ENCODE measurements at regions not wholly inside any gene's neighbourhood (a gene's known extent, or its start where the extent isn't known, plus 50 kb on each side); places are given as distances from the start of the nearest gene placed in this dataset.
"Not testable (repeated sequence)": the region's sequence is repeated elsewhere in the genome, so short reads cannot be mapped to it uniquely, and the experiment has no call there.

DNA sequence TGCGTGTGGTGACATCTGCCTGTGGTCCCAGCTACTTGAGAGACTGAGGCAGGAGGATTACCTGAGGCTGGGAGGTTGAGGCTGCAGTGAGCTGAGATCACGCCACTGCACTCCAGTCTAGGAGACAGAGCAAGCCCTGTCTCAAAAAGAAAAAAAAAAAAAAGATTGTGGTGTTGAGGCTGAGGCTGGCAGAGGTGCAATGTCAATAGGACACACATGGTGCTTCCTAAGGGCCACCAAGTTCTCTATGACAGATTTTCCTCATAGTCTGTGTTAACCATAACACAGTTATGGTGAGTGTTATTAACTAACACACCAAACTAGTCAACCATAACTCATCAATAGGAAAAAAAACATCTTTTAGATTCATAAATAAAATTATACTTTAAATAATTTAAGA, 494.4 kb downstream of the TMX3 start:
- DNase-seq: no peak

DNA sequence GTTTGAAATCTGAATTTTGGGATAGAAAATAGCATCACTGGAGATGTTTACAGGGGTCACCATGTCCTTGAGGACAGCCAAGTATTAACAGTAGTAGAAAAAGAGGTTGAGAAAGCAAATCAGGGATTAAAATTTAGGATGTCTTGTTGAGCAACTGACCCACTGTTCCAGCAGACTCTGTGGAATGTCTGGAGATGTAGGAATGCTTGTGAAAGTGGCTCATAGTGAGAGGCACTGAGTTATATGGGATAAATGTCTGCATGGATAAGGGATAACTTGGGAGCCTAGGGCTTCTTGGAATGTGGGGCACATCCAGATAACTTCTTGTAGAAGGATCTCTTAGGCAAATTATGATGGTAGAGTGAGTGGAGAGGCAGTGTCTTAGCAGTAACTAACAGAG, 495.0 kb downstream of the TMX3 start:
- no peak for DNase-seq

DNA sequence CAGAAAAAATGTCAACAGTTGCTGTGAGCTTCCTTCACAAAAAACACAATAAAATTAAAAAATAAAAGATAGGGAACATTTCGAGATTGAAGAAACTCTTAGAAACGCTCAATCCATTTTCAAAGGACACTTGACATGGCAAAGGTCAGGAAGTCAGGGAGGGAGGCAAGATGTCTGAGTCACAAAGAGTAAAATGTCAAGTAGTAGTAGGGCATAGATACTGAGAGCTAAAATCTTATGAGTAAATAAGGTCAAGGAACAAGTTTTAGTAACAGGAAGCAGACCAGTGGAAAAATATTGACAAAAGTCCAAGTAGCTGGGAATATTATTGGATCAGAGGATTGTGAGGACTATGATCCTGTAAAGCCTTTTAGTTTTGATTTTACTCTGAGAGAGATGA, 495.6 kb downstream of the TMX3 start:
- DNase-seq: no peak

DNA sequence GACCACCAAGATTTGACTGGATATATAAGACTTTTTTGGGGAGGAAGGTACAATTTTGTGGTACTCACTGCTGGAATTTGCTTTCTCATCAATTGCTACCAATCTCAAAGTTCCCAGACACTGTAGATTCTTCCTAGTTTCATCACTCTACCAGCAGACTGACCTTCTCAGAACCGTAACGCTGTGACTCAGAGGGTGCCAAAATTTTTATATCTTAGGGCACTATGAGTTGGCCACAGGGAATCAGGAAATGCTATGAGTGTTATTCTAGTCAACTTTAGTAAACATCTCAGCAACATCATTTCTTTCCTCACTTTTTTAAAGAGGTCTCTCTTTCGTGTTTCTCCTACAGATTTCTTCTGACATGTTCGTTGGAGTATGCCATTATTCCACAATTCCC, 499.0 kb downstream of the TMX3 start:
- DNase-seq: no peak

DNA sequence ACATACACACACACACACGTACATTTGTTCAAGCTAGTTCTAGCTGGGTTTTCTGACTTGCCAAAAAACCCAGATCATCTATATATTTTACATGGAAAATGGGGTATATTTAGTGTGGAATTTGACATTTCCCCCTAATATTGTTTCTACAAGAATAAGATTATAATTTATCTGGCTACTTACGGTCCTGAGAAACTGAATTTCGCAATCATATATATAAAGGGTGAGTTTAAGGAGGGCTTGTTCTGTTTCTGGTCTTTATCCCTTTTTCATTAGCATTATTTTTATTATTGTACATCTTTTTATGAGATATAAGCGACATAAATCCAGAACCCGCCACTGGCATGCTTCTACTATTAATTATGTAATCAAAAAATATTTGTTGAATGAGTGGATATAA, 528.9 kb downstream of the TMX3 start:
- DNase-seq: no peak

DNA sequence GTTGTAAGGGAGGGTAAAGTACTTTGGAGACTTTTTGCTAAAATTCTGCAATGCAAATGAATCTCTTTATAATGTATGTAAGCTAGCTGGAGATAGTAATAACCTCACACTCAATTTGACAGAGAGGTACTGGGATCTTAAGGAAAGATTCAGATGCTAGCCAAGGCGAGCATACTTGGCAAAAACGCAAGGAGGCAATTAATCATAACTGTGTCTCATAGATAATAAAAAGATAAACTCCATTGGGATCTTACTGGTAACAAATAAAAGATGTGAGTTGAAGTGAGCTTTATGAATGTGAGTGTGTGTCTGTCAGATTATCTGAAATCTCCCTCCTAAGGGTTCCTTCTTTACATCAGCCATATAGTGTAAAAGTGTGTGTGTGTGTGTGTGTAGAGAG, 533.0 kb downstream of the TMX3 start:
- DNase-seq: no peak

DNA sequence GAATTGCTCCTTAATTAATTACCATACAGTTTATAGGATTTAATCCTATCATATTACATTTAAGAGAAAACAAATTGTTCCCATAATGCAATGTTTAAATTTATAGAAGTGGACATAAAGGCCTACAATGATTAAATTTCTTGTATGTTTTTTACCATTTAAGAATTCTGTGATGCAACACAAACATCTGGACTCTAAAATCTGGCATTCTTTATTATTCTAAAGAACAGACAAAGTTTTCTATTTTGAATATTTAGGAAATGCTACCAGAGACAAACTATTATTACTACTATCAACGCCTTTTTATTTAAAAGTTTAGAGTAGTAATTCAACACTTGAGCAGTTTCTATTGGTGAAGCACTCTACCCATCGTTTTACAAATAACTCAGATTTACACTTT, 535.1 kb downstream of the TMX3 start:
- no peak for DNase-seq

DNA sequence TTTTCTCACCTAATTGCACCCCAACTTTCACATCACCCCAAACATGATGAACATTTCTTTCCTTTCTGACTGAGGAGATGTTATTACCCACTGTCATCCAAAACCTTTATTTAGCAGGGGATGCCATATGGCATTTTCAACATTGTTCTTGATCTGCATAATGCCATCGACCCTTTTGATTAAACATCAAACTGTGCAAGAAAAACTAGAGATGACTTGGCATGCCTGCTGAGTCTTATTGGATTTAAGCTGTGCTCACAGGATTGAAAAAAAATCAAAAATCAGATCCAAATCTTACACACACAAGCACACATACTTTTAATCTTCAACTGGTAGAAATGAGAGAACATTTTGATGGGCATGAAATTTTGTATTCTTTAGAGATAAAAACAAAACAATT, 536.0 kb downstream of the TMX3 start:
- no peak for DNase-seq

DNA sequence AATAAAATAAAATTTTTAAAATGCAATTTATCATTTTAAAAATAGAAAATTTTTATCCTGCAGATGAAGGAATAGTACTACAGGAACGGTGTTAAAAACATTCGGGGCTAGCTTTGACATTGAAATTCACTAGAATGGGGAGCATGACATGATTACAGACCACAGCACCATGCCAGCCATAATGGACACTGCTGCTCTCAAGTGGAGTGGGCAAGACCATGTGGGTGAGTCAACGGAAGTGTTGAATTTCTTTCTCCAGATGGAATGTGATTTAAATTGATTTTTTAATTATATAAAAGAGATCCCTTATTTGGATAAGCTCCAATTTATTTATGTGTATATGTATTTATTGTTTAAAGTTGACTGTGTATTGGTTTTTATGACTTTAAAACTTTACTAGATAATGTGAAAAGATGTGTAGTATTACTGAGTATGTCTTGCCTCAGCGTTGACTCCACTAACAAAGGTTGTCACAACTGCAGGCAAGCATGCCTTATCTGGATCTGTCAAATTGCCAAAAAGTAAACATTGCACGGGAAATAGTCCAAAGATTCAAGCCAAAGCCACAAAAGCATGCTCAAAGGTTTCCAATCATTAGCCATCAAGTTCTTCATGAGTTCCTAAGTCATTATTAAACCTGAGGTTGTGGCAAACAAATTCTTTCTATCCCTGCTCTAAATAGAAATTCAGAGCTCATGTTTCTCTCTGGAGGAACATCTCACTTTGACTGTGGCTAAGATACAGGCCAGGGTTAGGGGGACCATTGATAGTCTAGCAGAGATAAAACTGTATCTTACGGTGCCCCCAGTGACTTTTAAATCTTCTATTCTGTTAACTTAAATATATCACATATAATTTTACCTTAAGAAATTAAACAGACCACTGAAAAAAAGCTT, 536.9 kb downstream of the TMX3 start:
- no peak for DNase-seq

DNA sequence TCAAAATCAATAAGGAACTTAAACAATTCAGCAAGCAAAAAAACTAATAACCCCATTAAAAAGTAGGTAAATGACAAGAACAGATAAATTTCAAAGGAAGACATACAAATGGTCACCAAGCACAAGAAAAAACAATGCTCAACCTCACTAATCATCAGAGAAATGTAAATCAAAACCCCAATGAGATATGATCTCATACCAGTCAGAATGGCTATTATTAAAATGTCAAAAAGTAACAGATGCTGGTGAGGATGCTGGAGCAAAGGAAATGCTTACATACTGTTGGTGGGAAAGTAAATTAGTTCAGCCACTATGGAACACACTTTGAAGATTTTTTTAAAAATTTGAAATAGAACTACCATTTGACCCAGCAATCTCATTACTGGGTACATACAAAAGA, 538.0 kb downstream of the TMX3 start:
- no peak for DNase-seq

DNA sequence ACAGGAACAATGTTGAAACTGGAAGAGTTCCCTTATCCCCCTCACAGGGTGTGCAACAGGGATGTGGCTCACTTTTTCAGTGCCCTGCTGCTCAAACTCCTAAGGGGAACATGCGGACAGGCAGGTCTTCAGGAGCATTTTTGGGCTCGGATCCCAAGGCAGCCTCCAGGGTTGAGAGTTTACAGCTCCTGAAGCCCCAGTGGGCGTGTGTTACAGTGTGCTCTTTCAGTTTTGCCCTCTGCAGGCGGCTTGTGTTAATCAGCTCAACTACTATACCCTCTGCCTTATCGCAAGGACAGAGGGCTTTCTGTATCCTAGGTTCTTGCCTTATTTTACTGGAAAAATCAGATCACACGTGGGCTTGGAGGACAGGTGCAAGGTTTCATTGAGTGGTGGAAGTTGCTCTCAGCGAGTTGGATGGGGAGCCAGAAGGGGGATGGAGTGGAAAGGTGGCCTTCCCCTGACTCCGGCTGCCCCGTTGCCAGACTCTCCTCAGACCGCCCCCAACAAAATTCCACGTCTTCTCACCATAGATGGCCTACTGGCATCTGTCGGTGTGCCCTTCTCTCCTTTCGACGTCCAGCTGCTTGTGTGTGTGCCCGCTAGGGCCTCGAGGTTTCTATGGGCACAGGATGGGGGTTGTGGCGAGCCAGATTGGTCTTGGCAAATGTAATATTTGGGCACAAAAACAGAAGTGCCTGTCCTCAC, 541.9 kb downstream of the TMX3 start:
- no peak for DNase-seq

DNA sequence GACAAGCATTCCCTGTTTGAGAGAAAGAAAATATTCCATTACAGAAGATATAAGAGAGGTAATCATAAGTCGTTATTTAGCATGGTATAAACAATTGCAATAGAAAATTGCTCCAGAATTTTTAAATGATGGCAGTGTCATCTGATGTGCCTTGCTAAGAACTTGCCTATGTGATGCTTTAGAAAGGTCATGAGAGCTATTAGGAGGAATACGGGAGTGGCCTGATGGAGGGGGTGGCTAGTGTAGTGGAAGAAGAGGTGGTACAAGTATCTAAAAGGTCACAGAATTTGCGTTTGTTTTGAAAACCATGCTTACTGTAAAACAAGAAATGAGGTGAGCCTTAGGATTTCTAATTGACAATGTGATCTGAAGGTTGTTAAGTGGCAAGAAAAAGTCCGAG, 550.0 kb downstream of the TMX3 start:
- no peak for DNase-seq

DNA sequence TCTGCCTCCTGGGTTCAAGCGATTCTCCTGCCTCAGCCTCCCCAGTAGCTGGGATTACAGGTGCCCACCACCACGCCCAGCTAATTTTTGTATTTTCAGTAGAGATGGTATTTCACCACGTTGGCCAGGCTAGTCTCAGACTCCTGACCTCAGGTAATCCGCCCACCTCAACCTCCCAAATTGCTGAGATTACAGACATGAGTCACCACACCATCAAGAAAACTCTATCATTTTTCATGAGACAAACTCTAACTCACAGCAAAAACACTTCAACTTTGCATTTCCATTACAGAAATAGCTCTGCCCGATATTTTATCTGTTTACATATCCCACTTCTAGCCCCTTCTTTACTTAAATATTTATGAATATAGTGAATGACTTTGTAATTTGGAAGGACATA, 561.1 kb downstream of the TMX3 start:
- not testable (repeated sequence) for DNase-seq

DNA sequence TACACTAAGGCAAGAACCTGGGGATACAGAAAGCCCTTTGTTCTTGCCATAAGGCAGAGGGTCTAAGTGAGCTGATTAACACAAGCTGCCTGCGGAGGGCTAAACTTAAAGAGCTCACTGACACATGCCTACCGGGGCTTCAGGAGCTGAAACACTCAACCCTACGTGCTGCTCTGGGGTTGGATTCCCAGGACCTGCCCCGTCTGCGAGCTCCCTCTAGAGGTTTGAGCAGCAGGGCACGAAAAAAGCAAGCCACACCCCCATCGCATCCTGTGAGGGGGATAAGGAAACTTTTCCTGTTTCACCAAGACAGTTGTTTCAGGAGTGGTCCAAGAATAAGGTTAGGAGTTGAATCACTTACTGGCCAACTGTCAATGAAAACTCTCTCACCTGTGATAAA, 562.1 kb downstream of the TMX3 start:
- no peak for DNase-seq

DNA sequence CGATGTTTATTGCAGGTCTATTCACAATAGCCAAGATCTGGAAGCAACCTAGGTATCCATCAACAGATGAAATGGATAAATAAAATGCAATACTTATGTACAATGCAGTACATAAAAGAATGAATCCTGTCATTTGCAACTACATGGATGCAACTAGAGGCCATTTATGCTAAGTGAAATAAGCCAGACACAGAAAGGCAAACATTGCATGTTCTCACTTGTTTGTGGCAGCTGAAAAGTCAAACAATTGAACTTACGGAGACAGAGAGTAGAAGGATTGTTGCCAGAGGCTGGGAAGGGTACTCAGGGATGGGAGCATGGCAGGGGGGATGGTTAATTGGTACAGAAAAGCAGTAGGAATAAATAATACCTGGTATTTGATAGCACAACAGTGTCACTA, 563.9 kb downstream of the TMX3 start:
- no peak for DNase-seq

DNA sequence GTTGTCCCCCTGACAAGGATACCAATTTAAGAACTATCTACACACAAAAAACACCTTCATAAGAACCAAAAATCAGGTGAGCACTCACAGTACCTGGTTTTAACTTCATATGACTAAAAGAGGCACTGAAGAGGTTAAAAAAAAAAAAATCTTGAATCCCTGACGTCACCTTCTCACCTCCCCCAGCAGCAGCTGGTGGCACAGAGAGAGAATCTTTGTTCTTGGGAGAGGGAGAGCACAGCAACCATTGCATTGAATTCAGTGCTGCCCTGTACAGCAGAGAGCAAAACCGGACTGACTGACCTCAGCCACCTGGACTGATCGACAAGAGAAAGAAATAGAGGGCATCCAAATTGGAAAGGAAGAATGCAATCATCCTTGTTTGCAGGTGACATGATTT, 566.0 kb downstream of the TMX3 start:
- DNase-seq: no peak

DNA sequence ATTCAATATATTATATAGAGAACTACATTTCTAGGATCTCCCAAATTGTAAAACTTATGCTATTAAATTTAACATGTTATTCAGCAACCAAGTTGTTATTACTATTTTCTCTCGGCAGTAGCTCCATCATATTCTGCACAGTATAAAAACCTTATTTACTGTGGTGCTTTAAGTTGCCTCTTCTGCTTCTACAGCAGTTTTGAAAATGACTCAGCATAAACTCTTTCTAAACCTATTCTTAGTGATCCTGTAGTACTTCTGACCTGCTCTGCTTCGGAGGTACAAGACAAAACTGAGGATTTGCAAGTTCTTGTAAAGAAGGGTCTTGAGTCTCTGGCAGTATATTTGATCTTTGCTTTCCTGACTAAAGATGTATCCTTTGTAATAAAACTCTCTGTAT, 567.2 kb downstream of the TMX3 start:
- no peak for DNase-seq

DNA sequence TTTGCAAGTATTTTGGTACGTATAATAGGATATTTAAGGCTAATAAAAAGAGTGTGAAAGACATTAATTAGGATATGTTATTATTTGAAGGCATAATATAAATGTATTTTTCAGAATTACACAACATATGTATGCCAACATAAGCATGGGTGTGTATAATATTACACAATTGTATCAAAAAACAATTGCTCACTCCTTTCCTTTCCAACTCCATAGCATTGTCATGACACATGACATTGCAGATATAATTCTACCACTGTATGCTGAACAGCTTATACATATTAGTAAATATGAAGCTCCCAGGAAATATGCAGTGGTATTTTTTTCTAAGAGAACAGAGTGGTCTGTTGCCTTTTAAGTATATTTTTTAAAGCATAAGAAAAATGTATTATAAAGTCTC, 593.1 kb downstream of the TMX3 start:
- DNase-seq: no peak

DNA sequence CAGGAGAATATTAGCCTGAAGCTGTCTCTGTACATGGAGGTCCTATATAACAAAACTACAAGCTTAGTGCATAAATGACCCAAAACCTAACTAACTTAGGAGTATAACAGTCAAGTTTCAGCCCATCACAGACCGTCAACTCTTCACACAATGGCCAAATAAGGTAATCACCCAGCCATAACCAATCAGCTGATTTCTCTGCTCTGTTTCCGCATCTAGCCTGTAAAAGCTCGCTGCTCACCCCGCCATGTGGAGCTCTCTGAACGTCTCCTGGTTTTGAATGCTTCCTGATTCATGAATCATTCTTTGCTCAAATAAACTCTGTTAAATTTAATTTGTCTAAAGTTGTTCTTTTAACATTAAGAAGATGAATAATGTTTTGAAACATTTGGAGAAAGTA, 593.6 kb downstream of the TMX3 start:
- no peak for DNase-seq

DNA sequence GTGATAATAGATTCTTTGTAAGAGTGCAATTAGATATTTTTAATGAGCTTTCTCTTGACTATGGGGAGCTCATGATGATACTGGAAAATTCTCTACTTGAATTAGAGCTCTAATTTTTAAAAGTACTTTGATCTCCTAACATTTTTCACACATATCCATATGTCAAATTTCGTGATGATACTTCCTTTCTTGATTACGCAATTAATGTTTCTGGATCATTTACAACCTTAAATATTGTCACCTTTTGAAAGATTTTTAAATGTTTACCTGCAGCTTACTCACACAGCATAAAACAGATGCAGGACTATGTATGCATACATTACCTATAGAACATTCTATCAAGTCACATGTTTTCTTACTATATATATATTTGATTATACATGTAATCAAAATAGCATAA, 598.5 kb upstream of the DSEL start:
- no peak for DNase-seq

DNA sequence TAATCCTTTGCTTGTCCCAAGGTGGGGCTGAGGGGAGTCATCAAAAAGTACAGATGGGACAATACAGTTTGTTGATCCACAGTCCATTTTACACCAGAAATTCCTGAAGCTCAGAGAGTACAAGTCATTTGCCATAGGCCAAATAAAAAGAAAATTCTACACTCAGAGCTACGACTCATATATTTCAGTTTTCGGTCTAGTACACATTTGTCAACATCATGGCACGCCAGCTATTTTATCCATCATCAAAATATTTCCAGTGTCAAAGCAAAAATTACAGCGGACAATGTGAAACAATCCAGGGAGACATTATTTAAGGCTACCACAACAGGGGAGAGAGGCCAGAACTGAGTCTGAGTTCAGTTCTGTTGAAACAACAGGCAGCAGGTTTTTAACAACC, 587.5 kb upstream of the DSEL start:
- no peak for DNase-seq

DNA sequence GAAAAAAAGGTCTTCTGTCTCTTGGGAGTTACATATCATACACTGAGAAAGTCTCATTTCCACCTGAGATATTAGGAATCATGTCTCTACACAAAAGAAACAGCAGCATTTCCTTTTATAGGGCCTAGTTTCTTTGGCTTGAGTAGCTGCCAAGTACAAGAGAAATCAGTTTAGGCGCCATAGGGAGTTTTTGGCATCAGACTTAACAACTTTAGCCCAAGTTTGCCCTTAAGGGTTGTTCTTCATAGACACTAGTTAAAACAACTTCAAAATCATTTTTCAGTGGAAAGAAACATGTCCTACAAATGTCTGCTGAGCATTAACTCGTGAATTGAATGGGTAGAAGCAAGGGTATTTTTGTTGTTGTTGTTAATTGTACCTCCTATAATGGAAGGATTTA, 587.0 kb upstream of the DSEL start:
- DNase-seq: no peak

DNA sequence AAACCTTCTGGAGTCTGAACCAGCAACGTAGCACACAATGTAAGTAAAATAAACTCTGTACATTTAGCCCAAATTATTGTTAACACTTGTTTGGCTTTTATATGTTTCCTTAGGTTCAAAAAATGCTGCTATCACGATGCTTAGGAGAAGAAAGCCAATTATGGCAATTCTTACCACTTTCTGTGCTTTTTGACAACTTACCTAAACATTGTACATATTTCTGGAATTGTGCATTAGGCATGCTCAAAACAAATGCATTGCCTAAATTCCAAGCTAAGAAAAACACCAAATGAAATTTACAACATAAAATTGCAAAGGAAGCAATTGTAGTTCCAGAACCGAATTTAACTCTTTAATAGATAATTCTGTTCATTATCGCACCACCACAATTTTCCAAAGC, 585.6 kb upstream of the DSEL start:
- DNase-seq: no peak

DNA sequence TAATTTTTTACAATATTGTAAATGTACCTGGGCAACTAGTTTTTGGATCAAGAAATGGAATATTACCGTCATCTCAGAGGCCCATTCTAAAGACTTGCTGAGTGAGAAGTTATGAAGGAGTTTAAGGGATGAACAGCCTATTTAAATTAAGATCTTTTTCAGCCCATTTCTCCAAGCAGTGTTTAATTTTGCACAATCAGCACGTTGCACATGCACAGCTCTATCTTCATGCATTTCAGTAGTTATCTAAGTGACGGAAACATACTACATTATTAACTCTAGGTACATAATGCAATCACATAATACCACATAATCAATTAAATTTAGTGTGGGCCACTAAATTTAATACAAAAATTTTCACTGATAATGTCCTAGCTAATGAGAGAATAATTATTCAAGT, 582.1 kb upstream of the DSEL start:
- DNase-seq: no peak

DNA sequence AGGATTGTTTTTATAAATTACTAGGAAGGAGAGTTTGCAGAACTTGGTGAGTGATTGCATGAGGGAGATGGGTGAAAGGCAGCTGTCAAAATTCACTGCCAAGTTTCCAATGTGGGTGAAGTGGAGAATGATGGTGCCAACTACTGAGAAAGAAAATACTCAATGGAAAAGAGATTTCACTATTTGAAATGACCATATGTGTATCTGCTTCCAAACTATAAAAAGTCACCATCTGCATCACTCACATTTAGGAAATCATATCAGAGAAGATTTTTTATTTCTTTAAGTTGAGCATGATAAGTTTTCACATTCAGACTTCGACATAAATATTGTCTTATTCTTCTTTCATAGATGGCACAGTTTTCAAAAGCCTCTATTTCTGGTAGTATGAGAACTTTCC, 570.0 kb upstream of the DSEL start:
- no peak for DNase-seq
